Stimulated activated CD4-positive, alpha-beta T cell treated with anti-CD3 and anti-CD28 coated beads, Interleukin-15, amount 100 ng/mL, for 48 hours (primary cell): ENCODE measurements at regions not wholly inside any gene's neighbourhood (a gene's known extent, or its start where the extent isn't known, plus 50 kb on each side); places are given as distances from the start of the nearest gene placed in this dataset.

Experiments used
- DNase-seq, 2 donors: peaks; one replicate each; pipeline ENCODE4 v3.0.0-alpha.2; 2020; ENCODE audit warnings: low read depth in 2 of 2

GRCh38 chr15:61682891-61683735 is 377.1 kb downstream of the VPS13C start:
- DNase-seq, result no peak

- DNase-seq, result no peak
Observed at GRCh38 chr15:61681676-61682075, 378.6 kb downstream of the VPS13C start.

- no peak for DNase-seq
Observed at GRCh38 chr15:61681038-61681418, 379.2 kb downstream of the VPS13C start.

GRCh38 chr15:61680260-61681037 is 379.8 kb downstream of the VPS13C start:
- no peak for DNase-seq

GRCh38 chr15:61671736-61672135 is 388.5 kb downstream of the VPS13C start:
- no peak for DNase-seq

- DNase-seq, result no peak
Observed at GRCh38 chr15:61668444-61668843, 391.8 kb downstream of the VPS13C start.

- no peak for DNase-seq
Observed at GRCh38 chr15:61661791-61662190, 398.5 kb downstream of the VPS13C start.

- DNase-seq, result no peak
Observed at GRCh38 chr15:61660579-61660978, 399.7 kb downstream of the VPS13C start.

GRCh38 chr15:61659566-61660190 is 400.6 kb downstream of the VPS13C start:
- no peak for DNase-seq

GRCh38 chr15:61657461-61657860 is 402.8 kb downstream of the VPS13C start:
- DNase-seq, result no peak

- no peak for DNase-seq
Observed at GRCh38 chr15:61656391-61656790, 403.9 kb downstream of the VPS13C start.

- no peak for DNase-seq
Observed at GRCh38 chr15:61655881-61656280, 404.4 kb downstream of the VPS13C start.

- DNase-seq, result no peak
Observed at GRCh38 chr15:61654918-61655317, 405.3 kb downstream of the VPS13C start.

- DNase-seq, result no peak
Observed at GRCh38 chr15:61654002-61654740, 406.1 kb downstream of the VPS13C start.

- no peak for DNase-seq
Observed at GRCh38 chr15:61653110-61653509, 407.1 kb downstream of the VPS13C start.

- no peak for DNase-seq
Observed at GRCh38 chr15:61651267-61651666, 409.0 kb downstream of the VPS13C start.

GRCh38 chr15:61649046-61649445 is 411.2 kb downstream of the VPS13C start:
- no peak for DNase-seq

GRCh38 chr15:61644550-61644949 is 415.4 kb upstream of the RORA start:
- DNase-seq, result no peak

- no peak for DNase-seq
Observed at GRCh38 chr15:61641645-61642044, 412.5 kb upstream of the RORA start.

GRCh38 chr15:61640756-61641155 is 411.7 kb upstream of the RORA start:
- DNase-seq, result no peak

- DNase-seq, result no peak
Observed at GRCh38 chr15:61639491-61639890, 410.4 kb upstream of the RORA start.

- DNase-seq, result no peak
Observed at GRCh38 chr15:61634837-61635236, 405.7 kb upstream of the RORA start.
